Chondrocyte (in vitro differentiated cells): ENCODE measurements at regions not wholly inside any gene's neighbourhood (a gene's known extent, or its start where the extent isn't known, plus 50 kb on each side); places are given as distances from the start of the nearest gene placed in this dataset.
"Not testable (repeated sequence)": the region's sequence is repeated elsewhere in the genome, so short reads cannot be mapped to it uniquely, and the experiment has no call there.

Source experiments
- DNase-seq: peaks from one replicate; pipeline ENCODE4 v3.0.0; 2021; ENCODE audit warnings: mixed read lengths, low spot score
- H3K27ac Mint-ChIP-seq: one replicate; pipeline ENCODE4 v1.8.0; 2021; ENCODE audit warnings: mild to moderate bottlenecking, moderate library complexity, mixed read lengths; ENCODE audit not compliant: unreplicated experiment
- H3K27me3 Mint-ChIP-seq: 2 replicates; pipeline ENCODE4 v1.8.0; 2021; ENCODE audit warnings: low read depth, mixed read lengths
- H3K36me3 Mint-ChIP-seq: 2 replicates; pipeline ENCODE4 v1.8.0; 2021; ENCODE audit warnings: low read depth, mixed read lengths
- H3K4me1 Mint-ChIP-seq: 2 replicates; pipeline ENCODE4 v1.8.0; 2021; ENCODE audit warnings: low read depth, mild to moderate bottlenecking, mixed read lengths
- H3K4me3 Mint-ChIP-seq: one replicate; pipeline ENCODE4 v1.8.0; 2021; ENCODE audit warnings: mild to moderate bottlenecking, moderate library complexity, mixed read lengths; ENCODE audit not compliant: unreplicated experiment
- H3K9me3 Mint-ChIP-seq: 2 replicates; pipeline ENCODE4 v1.8.0; 2021; ENCODE audit warnings: low read depth, mixed read lengths
- CTCF ChIP-seq: fragments of 200-600 bp; sonication (generic); IDR thresholded peaks from 2 replicates; pipeline ENCODE4 v1.5.0; 2021; ENCODE audit warnings: antibody characterized with exemption, mild to moderate bottlenecking, moderate library complexity

DNA sequence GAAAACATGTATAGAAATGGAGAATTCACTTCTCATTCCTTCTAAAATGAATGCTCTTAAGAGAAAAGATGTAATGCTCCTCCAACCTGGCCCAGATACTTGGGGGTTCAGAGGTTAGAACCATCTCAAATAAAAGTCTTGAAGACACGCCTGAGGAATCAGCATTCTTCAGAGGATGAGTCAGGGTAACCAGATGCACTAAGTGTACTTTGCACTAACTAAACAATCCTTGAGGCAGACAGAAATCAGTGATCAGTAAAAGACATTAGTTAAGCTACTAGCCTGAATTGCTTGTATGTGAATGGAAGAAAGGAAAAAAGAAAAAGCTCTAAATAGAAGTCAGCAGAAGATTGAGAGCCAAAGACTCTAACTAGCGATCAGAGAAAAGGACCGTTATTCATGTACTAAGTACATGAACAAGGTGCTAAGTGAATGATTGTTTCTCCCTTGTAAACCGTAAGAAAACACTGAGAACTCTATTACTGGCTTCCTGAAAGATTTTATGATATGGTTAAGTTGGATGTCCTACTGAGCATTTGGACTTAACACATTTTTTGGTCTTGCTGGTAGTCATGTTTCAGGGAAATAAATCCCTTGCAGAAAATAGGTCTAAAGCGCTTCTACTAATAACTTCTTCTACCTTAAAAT lies 738.3 kb downstream of the STPG2 start:
- peaks cover 14% of the 10 kb centered on the region for H3K9me3 Mint-ChIP-seq
- no peak overlapping the region for H3K27ac Mint-ChIP-seq
- H3K4me3 Mint-ChIP-seq: no peak overlapping the region
- H3K36me3 Mint-ChIP-seq: no peaks in the 10 kb centered on the region
- no peaks in the 10 kb centered on the region for H3K27me3 Mint-ChIP-seq
- no peak for TF ChIP-seq CTCF
- no peak for DNase-seq
- no peaks in the 10 kb centered on the region for H3K4me1 Mint-ChIP-seq

GRCh38 chr4:97411356-97411755 lies 731.9 kb downstream of the STPG2 start:
- no peak overlapping the region for H3K4me3 Mint-ChIP-seq
- H3K9me3 Mint-ChIP-seq: peaks cover 12% of the 10 kb centered on the region
- no peak for TF ChIP-seq CTCF
- H3K27ac Mint-ChIP-seq: no peak overlapping the region
- H3K36me3 Mint-ChIP-seq: no peaks in the 10 kb centered on the region
- no peaks in the 10 kb centered on the region for H3K27me3 Mint-ChIP-seq
- no peak for DNase-seq
- no peaks in the 10 kb centered on the region for H3K4me1 Mint-ChIP-seq

DNA sequence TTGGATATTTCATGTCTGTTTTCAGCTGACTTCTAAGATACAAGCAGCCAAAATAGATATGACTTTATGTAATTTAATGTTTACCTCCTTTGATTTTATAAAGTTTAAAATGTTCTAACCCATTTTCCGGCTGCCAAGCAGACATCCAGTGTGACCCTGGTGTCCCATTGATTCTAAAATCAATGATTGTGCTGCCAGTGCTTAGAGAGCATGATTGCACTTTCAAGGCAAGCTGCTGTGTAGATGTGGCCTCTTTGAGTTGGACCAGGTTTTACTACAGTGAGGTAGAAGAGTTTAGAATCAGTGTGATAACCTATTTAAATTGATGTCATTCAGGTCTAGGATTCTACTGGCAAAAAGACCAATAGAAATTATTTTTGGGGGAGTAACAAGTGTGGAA lies 730.9 kb downstream of the STPG2 start:
- Mint-ChIP-seq H3K4me1 (no peaks in the 10 kb centered on the region), H3K36me3 (no peaks in the 10 kb centered on the region), H3K4me3 (no peak overlapping the region), H3K9me3 (peaks cover 13% of the 10 kb centered on the region), H3K27ac (no peak overlapping the region), H3K27me3 (no peaks in the 10 kb centered on the region)
- no peak for TF ChIP-seq CTCF
- DNase-seq: no peak

DNA sequence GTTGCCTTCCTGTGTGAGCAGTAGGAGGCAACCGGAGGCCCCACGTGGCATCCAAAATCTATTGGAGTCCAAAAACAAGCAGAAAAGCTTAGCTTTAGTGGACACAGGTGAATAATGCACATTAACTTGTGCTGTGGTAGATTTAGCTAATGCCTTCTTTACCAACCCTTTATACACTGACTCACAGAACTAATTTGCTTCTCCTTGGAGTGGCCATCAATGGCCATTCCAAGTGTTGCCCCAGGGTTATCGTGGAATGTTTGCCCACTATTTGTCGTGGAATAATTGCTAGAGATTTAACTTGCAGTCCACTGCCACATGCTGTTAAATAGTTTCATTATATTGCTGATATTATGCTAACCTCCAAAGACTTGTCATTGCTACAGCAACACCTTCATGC lies 729.1 kb downstream of the STPG2 start:
- Mint-ChIP-seq H3K9me3 (peaks cover 25% of the 10 kb centered on the region), H3K4me1 (no peaks in the 10 kb centered on the region), H3K27ac (no peak overlapping the region), H3K4me3 (no peak overlapping the region), H3K27me3 (no peaks in the 10 kb centered on the region), H3K36me3 (peaks cover 2% of the 10 kb centered on the region)
- no peak for DNase-seq
- no peak for TF ChIP-seq CTCF

DNA sequence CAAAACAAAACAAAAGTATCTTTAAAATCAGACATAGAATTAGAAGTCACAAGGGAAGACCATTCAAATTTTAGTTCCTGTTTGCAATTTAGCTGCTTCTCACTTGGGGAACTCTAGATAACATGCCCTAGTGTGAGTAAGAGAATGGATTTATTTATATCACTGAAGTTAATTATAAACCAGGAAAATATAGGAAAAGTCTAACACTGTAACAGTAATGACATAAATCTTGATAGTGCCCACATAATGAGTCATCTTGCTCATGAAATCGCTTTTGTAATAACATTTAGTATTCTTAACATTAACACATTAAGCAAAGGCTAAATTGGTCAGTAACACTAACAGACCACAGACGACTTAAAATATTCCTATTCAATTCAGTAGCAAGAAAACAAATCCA lies 710.7 kb downstream of the STPG2 start:
- no peak overlapping the region for H3K27ac Mint-ChIP-seq
- no peaks in the 10 kb centered on the region for H3K4me1 Mint-ChIP-seq
- peaks cover 44% of the 10 kb centered on the region for H3K9me3 Mint-ChIP-seq
- no peak overlapping the region for H3K4me3 Mint-ChIP-seq
- H3K27me3 Mint-ChIP-seq: no peaks in the 10 kb centered on the region
- no peaks in the 10 kb centered on the region for H3K36me3 Mint-ChIP-seq
- DNase-seq: no peak
- no peak for TF ChIP-seq CTCF

DNA sequence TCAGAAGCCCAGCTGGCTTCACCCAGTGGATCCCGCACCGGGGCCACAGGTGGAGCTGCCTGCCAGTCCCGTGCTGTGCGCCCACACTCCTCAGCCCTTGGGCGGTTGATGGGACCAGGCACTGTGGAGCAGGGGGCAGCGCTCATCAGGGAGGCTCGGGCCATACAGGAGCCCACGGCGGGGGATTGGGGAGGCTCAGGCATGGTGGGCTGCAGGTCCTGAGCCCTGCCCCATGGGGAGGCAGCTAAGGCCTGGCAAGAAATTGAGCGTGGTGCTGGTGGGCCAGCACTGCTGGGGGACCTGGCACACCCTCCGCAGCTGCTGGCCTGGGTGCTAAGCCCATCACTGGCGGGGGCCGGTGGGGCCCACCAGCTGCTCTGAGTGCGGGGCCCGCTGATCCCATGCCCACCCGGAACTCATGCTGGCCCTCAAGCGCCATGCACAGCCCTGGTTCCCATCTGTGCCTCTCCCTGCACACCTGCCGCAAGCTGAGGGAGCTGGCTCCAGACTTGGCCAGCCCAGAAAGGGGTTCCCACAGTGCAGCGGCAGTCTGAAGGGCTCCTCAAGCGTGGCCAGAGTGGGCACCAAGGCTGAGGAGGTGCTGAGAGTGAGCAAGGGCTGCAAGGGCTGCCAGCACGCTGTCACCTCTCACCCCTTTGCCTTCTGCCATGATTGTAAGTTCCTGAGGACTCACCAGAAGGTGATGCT lies 705.1 kb downstream of the STPG2 start:
- not testable (repeated sequence) for H3K4me3 Mint-ChIP-seq, H3K27ac Mint-ChIP-seq, H3K27me3 Mint-ChIP-seq, DNase-seq, H3K4me1 Mint-ChIP-seq, H3K36me3 Mint-ChIP-seq
- H3K9me3 Mint-ChIP-seq: peaks cover 26% of the 10 kb centered on the region
